ENCODE measurements at regions not wholly inside any gene's neighbourhood (a gene's known extent, or its start where the extent isn't known, plus 50 kb on each side); places are given as distances from the start of the nearest gene placed in this dataset.

DNA sequence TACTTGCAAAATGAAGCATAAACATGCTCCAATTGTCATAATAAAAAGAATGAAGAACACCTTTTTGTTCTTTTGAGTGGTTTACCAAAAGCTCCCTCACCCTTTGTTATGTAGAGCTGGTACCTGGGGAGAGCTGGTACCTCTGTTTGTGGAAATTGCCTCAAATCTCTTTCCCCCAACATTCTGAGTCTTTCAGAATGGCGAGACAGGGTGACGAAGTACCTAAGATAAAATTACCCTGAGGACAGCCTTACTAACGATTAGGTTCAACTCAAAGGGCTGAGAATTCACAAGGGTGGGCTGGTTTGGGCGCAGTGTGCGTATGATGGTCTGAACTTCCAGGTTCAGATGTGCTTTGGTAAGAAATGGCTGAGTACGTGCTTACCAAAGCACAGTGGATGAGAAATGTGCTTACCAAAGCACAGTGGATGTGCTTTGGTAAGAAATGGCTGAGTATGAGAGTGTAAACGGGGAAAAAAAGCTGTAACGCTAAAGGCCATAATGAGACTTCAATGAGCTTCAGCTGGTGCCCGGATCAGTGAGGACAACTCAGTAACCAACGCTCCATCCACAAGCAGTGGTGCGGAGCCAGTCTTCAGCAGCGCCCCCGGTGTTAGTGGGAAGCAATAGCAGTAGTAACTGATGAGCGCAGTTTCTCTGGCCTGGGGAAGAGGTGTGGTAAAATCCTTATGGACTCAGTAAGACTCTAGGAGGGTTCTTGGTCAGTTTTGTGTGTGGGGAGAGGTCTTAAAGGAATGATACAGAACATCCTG is 72.3 kb upstream of the LRIG1 start:
- intact Hi-C loops (cut with micrococcal nuclease): no loop called here
- Histone ChIP-seq H3K79me2 (ENCODE audit: control insufficient read depth, insufficient read depth, low read length) (no peaks in the 10 kb centered on the region), H3K4me1 (ENCODE audit: control insufficient read depth, extremely low read depth, insufficient read depth, low read length) (no peaks in the 10 kb centered on the region), H3K27ac (ENCODE audit: insufficient read depth, low read depth, low read length) (no peak overlapping the region), H3K9me3 (replicated peaks; ENCODE audit: control insufficient read depth, insufficient read depth, low read length) (no peaks in the 10 kb centered on the region), H3K9me1 (replicated peaks; ENCODE audit: control insufficient read depth, extremely low read depth, insufficient read depth, low read length) (no peaks in the 10 kb centered on the region), H3K4me2 (ENCODE audit: insufficient read depth, low read length) (no peak overlapping the region), H3K4me3 (replicated peaks in 1 of 3; ENCODE audit: insufficient read depth in 1 of 3, low read depth in 1 of 3, low read length in 3 of 3) (no peak overlapping the region), H3K9ac (replicated peaks; ENCODE audit: extremely low read depth, insufficient read depth, low read length) (no peak overlapping the region), H3K36me3 (ENCODE audit: control insufficient read depth in 2 of 2, extremely low read depth in 1 of 2, insufficient read depth in 2 of 2, low read length in 2 of 2) (no peaks in the 10 kb centered on the region), H3K27me3 (ENCODE audit: control insufficient read depth in 2 of 2, insufficient read depth in 2 of 2, low read length in 2 of 2) (peaks cover 2 to 4% of the 10 kb centered on the region in 2 experiments), H2AFZ (ENCODE audit: low read depth, low read length) (no peak overlapping the region), H4K20me1 (replicated peaks; ENCODE audit: control insufficient read depth, extremely low read depth, insufficient read depth, low read length) (no peaks in the 10 kb centered on the region)
- dilution Hi-C loops (cut with MboI; ENCODE audit: extremely low pct_ligation_motif_present, low sequenced_read_pairs): no loop called here
- FAIRE-seq (no peak), DNase-seq (ENCODE audit: low read depth, low spot score) (no peak)
- BruUV-seq (replicated peaks): no TSS peak
- TF ChIP-seq EZH2 (IDR thresholded peaks at IDR 0.05; ENCODE audit: borderline replicate concordance, low read depth, low read length, severe bottlenecking): no peak
- TF ChIP-seq, protein P1, sequence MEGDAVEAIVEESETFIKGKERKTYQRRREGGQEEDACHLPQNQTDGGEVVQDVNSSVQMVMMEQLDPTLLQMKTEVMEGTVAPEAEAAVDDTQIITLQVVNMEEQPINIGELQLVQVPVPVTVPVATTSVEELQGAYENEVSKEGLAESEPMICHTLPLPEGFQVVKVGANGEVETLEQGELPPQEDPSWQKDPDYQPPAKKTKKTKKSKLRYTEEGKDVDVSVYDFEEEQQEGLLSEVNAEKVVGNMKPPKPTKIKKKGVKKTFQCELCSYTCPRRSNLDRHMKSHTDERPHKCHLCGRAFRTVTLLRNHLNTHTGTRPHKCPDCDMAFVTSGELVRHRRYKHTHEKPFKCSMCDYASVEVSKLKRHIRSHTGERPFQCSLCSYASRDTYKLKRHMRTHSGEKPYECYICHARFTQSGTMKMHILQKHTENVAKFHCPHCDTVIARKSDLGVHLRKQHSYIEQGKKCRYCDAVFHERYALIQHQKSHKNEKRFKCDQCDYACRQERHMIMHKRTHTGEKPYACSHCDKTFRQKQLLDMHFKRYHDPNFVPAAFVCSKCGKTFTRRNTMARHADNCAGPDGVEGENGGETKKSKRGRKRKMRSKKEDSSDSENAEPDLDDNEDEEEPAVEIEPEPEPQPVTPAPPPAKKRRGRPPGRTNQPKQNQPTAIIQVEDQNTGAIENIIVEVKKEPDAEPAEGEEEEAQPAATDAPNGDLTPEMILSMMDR (IDR thresholded peaks at IDR 0.05; ENCODE audit: extremely low read depth in 1 of 2, insufficient read depth in 1 of 2, low read depth in 1 of 2, low read length in 2 of 2): peak in 1 of 2 donors; percentile 25
- TF ChIP-seq JUN (IDR thresholded peaks at IDR 0.05; ENCODE audit: borderline replicate concordance, insufficient read depth, insufficient read length, low read depth): no peak
- POLR2A ChIA-PET: no interaction called here
- CTCF ChIA-PET: interaction anchor here (1.0 kb wide), 1 partner anchor 82 kb away, joined by 3 read pairs; no protein-coding TSS in a partner anchor

DNA sequence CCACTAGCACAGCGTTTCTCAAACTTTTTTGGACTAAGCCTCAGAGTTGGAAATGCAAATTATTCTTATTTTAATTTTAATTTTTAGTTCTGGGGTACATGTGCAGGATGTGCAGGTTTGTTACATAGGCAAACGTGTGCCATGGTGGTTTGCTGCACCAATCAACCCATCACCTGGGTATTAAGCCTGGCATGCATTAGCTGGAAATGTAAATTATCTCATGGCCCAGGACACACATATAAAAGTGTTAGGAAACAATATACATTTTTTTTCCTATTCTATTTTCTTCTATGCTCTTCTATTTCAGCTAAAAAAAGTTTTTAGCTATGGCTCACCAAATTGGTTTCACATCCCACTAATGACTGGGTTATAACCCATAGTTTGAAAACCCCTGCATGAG is 73.3 kb upstream of the LRIG1 start:
- Histone ChIP-seq H3K9ac (replicated peaks; ENCODE audit: extremely low read depth, insufficient read depth, low read length) (no peak overlapping the region), H3K9me3 (replicated peaks; ENCODE audit: control insufficient read depth, insufficient read depth, low read length) (no peaks in the 10 kb centered on the region), H3K4me3 (replicated peaks in 1 of 3; ENCODE audit: insufficient read depth in 1 of 3, low read depth in 1 of 3, low read length in 3 of 3) (no peak overlapping the region), H3K79me2 (ENCODE audit: control insufficient read depth, insufficient read depth, low read length) (no peaks in the 10 kb centered on the region), H3K36me3 (ENCODE audit: control insufficient read depth in 2 of 2, extremely low read depth in 1 of 2, insufficient read depth in 2 of 2, low read length in 2 of 2) (no peaks in the 10 kb centered on the region), H3K4me2 (ENCODE audit: insufficient read depth, low read length) (no peak overlapping the region), H2AFZ (ENCODE audit: low read depth, low read length) (no peak overlapping the region), H3K27me3 (ENCODE audit: control insufficient read depth in 2 of 2, insufficient read depth in 2 of 2, low read length in 2 of 2) (peaks cover 2 to 4% of the 10 kb centered on the region in 2 experiments), H3K27ac (ENCODE audit: insufficient read depth, low read depth, low read length) (no peak overlapping the region), H4K20me1 (replicated peaks; ENCODE audit: control insufficient read depth, extremely low read depth, insufficient read depth, low read length) (no peaks in the 10 kb centered on the region), H3K4me1 (ENCODE audit: control insufficient read depth, extremely low read depth, insufficient read depth, low read length) (no peaks in the 10 kb centered on the region), H3K9me1 (replicated peaks; ENCODE audit: control insufficient read depth, extremely low read depth, insufficient read depth, low read length) (no peaks in the 10 kb centered on the region)
- FAIRE-seq (no peak), DNase-seq (ENCODE audit: low read depth, low spot score) (no peak)
- ChIA-PET CTCF (no interaction called here), POLR2A (no interaction called here)
- intact Hi-C loops (cut with micrococcal nuclease) (no loop called here), dilution Hi-C loops (cut with MboI; ENCODE audit: extremely low pct_ligation_motif_present, low sequenced_read_pairs) (no loop called here)
- no TSS peak for BruUV-seq (replicated peaks)
- TF ChIP-seq FOS (IDR thresholded peaks at IDR 0.05; ENCODE audit: borderline replicate concordance, insufficient read depth, low read length) (no peak), GATA2 (IDR thresholded peaks at IDR 0.05; ENCODE audit: insufficient read depth, insufficient read length, low read depth, low read length) (no peak), POLR2AphosphoS5 (IDR thresholded peaks at IDR 0.05; ENCODE audit: insufficient read depth, low read depth, low read length) (no peak), POLR2A (IDR thresholded peaks at IDR 0.05; ENCODE audit: low read depth, low read length) (no peak), MYC (IDR thresholded peaks at IDR 0.05; ENCODE audit: low read depth, low read length) (no peak), MAX (IDR thresholded peaks at IDR 0.05; ENCODE audit: insufficient read depth, insufficient read length) (no peak), EZH2 (IDR thresholded peaks at IDR 0.05; ENCODE audit: borderline replicate concordance, low read depth, low read length, severe bottlenecking) (no peak), JUN (IDR thresholded peaks at IDR 0.05; ENCODE audit: borderline replicate concordance, insufficient read depth, insufficient read length, low read depth) (no peak)
- TF ChIP-seq, protein P1 (IDR thresholded peaks at IDR 0.05; ENCODE audit: extremely low read depth in 1 of 2, insufficient read depth in 1 of 2, low read depth in 1 of 2, low read length in 2 of 2): no peak

All from endothelial cell of umbilical vein (primary cell).